ENCODE measurements at regions not wholly inside any gene's neighbourhood (a gene's known extent, or its start where the extent isn't known, plus 50 kb on each side); places are given as distances from the start of the nearest gene placed in this dataset.

DNA sequence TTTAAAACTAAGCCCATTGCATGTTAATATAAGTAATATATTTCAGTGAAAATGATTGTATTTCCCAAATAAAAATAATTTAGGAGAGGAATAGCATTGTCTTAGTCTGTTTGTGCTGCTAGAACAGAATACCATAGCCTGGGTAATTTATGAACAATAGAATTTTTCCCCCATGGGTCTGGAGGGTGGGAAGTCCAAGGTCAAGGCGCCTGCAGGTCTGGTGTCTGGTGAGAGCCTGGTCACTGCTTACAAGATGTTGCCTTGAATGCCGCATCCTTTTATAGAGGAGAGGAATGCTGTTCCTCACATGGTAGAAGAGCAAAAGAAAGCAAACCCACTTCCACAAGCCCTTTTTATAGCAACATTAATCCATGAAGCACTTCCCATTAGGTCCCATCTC lies 161.3 kb upstream of the ZFHX3 start:
- TF ChIP-seq, protein P1, sequence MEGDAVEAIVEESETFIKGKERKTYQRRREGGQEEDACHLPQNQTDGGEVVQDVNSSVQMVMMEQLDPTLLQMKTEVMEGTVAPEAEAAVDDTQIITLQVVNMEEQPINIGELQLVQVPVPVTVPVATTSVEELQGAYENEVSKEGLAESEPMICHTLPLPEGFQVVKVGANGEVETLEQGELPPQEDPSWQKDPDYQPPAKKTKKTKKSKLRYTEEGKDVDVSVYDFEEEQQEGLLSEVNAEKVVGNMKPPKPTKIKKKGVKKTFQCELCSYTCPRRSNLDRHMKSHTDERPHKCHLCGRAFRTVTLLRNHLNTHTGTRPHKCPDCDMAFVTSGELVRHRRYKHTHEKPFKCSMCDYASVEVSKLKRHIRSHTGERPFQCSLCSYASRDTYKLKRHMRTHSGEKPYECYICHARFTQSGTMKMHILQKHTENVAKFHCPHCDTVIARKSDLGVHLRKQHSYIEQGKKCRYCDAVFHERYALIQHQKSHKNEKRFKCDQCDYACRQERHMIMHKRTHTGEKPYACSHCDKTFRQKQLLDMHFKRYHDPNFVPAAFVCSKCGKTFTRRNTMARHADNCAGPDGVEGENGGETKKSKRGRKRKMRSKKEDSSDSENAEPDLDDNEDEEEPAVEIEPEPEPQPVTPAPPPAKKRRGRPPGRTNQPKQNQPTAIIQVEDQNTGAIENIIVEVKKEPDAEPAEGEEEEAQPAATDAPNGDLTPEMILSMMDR (optimal IDR thresholded peaks at IDR 0.05 in 1 of 3, IDR thresholded peaks at IDR 0.05 in 1 of 3, conservative IDR thresholded peaks at IDR 0.05 in 1 of 3; ENCODE audit: extremely low read depth in 1 of 3, insufficient read depth in 2 of 3, low read length in 3 of 3) = no peak
- TF ChIP-seq EZH2 (IDR thresholded peaks at IDR 0.05; ENCODE audit: low read length) = no peak

Measured in keratinocyte (primary cell).